H1 (cell line): ENCODE measurements at regions not wholly inside any gene's neighbourhood (a gene's known extent, or its start where the extent isn't known, plus 50 kb on each side); places are given as distances from the start of the nearest gene placed in this dataset.

ENCODE experiments used
- CBX5 ChIP-seq: fragments of 300-800, 300-1000 bp; sonication (generic); IDR thresholded peaks from 2 replicates; pipeline ENCODE4 v1.7.1; 2016; ENCODE audit warnings: antibody characterized with exemption, low read length, low read depth
- CEBPB ChIP-seq: IDR thresholded peaks from 2 replicates; pipeline ENCODE4 v1.6.1; 2012; ENCODE audit warnings: low read depth, low read length
- GABPA ChIP-seq: IDR thresholded peaks from 2 replicates; pipeline ENCODE4 v1.6.1; 2011; ENCODE audit warnings: mild to moderate bottlenecking, low read length, moderate library complexity, borderline replicate concordance; ENCODE audit not compliant: insufficient read depth
- HDAC6 ChIP-seq: IDR thresholded peaks from one replicate; pipeline ENCODE4 v1.7.1; 2012; ENCODE audit warnings: low read depth, mild to moderate bottlenecking, inconsistent platforms, low read length, moderate library complexity
- JUND ChIP-seq: IDR thresholded peaks from 2 replicates; pipeline ENCODE4 v1.6.1; 2011; ENCODE audit warnings: mild to moderate bottlenecking, improper control_type of control experiment, low read length
- POLR2A ChIP-seq, 2 experiments: IDR thresholded peaks; 1 replicate in 1 of 2; 2 replicates in 1 of 2; pipeline ENCODE4 v1.6.1; 2011; ENCODE audit warnings: low read depth in 2 of 2, low read length in 2 of 2, mild to moderate bottlenecking in 2 of 2; ENCODE audit errors: control extremely low read depth in 1 of 2
- RBBP5 ChIP-seq: IDR thresholded peaks from 2 replicates; pipeline ENCODE4 v1.7.1; 2012; ENCODE audit warnings: low read depth, mild to moderate bottlenecking, inconsistent platforms, low read length, moderate library complexity, borderline replicate concordance
- RXRA ChIP-seq: IDR thresholded peaks from 2 replicates; pipeline ENCODE4 v1.6.1; 2011; ENCODE audit warnings: low read depth, mild to moderate bottlenecking, low read length, moderate library complexity; ENCODE audit not compliant: insufficient read depth
- SIN3A ChIP-seq, 2 experiments: IDR thresholded peaks in 1 of 2; conservative IDR thresholded peaks in 1 of 2; 2 replicates each; pipeline ENCODE4 v1.6.1; 2011 to 2012; ENCODE audit warnings: low read length in 2 of 2, improper control_type of control experiment in 1 of 2, low read depth in 1 of 2, mild to moderate bottlenecking in 1 of 2
- SP1 ChIP-seq: IDR thresholded peaks from 2 replicates; pipeline ENCODE4 v1.6.1; 2011; ENCODE audit warnings: low read depth, low read length
- SRF ChIP-seq: IDR thresholded peaks from 2 replicates; pipeline ENCODE4 v1.6.1; 2011; ENCODE audit warnings: mild to moderate bottlenecking, low read depth, low read length, moderate library complexity
- YY1 ChIP-seq: IDR thresholded peaks from 2 replicates; pipeline ENCODE4 v1.6.1; 2011; ENCODE audit warnings: low read depth, mild to moderate bottlenecking, low read length
- TF ChIP-seq, protein P1 (sequence below), 3 experiments: IDR thresholded peaks; 1 replicate in 2 of 3; 2 replicates in 1 of 3; pipeline versions ENCODE4 v1.5.1 to v1.6.1; 2011; ENCODE audit warnings: low read length in 3 of 3, mild to moderate bottlenecking in 3 of 3, inconsistent platforms in 2 of 3, low read depth in 1 of 3, moderate library complexity in 1 of 3; ENCODE audit not compliant: insufficient read depth in 1 of 3; ENCODE audit errors: control extremely low read depth in 1 of 3
- TF ChIP-seq, protein P2 (sequence below): IDR thresholded peaks from 2 replicates; pipeline ENCODE4 v1.6.1; 2012; ENCODE audit warnings: inconsistent platforms

DNA sequence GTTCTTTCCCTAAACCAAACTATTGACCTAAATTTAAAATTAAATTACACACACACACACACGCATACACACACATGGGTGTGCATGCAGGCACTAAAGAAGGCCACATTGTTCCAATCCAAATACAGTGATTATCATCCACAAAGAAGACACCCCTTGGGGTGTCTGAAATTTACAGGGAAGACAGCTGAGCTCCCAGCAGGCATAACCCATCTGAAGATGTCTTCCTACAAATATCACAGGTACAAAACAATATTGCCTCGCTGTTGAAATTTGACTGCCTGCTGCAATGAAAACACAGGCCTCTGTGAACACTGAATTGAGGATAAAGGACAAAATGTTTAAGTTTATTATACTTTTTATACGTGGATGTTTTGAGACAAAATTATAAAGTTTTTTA, 50.2 kb upstream of the SLC7A11 start:
- TF ChIP-seq RXRA (no peak), SP1 (no peak), SIN3A (conservative IDR thresholded peaks at IDR 0.05 in 1 of 2, IDR thresholded peaks at IDR 0.05 in 1 of 2; ENCODE audit: low read depth in 1 of 2, low read length in 2 of 2) (no peak), CBX5 (no peak), POLR2A (IDR thresholded peaks at IDR 0.05; ENCODE audit: control extremely low read depth in 1 of 2, low read depth in 2 of 2, low read length in 2 of 2) (no peak), HDAC6 (no peak), RBBP5 (no peak), YY1 (no peak), JUND (no peak), CEBPB (no peak), SRF (no peak), GABPA (no peak)
- TF ChIP-seq, protein P1, sequence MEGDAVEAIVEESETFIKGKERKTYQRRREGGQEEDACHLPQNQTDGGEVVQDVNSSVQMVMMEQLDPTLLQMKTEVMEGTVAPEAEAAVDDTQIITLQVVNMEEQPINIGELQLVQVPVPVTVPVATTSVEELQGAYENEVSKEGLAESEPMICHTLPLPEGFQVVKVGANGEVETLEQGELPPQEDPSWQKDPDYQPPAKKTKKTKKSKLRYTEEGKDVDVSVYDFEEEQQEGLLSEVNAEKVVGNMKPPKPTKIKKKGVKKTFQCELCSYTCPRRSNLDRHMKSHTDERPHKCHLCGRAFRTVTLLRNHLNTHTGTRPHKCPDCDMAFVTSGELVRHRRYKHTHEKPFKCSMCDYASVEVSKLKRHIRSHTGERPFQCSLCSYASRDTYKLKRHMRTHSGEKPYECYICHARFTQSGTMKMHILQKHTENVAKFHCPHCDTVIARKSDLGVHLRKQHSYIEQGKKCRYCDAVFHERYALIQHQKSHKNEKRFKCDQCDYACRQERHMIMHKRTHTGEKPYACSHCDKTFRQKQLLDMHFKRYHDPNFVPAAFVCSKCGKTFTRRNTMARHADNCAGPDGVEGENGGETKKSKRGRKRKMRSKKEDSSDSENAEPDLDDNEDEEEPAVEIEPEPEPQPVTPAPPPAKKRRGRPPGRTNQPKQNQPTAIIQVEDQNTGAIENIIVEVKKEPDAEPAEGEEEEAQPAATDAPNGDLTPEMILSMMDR (IDR thresholded peaks at IDR 0.05; ENCODE audit: control extremely low read depth in 1 of 3, insufficient read depth in 1 of 3, low read depth in 1 of 3, low read length in 3 of 3): no peak
- TF ChIP-seq, protein P2, sequence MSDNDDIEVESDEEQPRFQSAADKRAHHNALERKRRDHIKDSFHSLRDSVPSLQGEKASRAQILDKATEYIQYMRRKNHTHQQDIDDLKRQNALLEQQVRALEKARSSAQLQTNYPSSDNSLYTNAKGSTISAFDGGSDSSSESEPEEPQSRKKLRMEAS: no peak
